PC-3 (cell line): ENCODE measurements at regions not wholly inside any gene's neighbourhood (a gene's known extent, or its start where the extent isn't known, plus 50 kb on each side); places are given as distances from the start of the nearest gene placed in this dataset.

Experiments used
- ATAC-seq: fragments of 200-7000 bp; cut with Tn5 transposase; 2 replicates; pipeline ENCODE4 v1.9.1; 2020; ENCODE audit warnings: mild to moderate bottlenecking, moderate library complexity
- BruUV-seq: library from RNA; stranded (reverse); fragments of 400-500 nt; replicated peaks from 2 replicates; lab custom pipeline; 2021; lab: Mats Ljungman, UMichigan
- CTCF ChIA-PET: fragments of 300-600 bp; sonication (Branson Sonifier 250); formaldehyde crosslinking; loops from one replicate; lab custom pipeline; 2022; ENCODE audit warnings: antibody characterized with exemption; lab: Charles Lee
- POLR2A ChIA-PET: fragments of 300-600 bp; sonication (Branson Sonifier 250); formaldehyde crosslinking; loops from one replicate; lab custom pipeline; 2022; ENCODE audit warnings: antibody characterized with exemption; ENCODE audit not compliant: unreplicated experiment; lab: Charles Lee
- DNase-seq: peaks from one replicate; pipeline ENCODE4 v3.0.0-alpha.2; 2015
- H2AFZ ChIP-seq: fragments of 300-600 bp; sonication (generic); 2 replicates; pipeline ENCODE4 v1.6.0; 2016; ENCODE audit warnings: antibody characterized with exemption, low read length
- H3F3A ChIP-seq: fragments of 300-600 bp; sonication (generic); one replicate; pipeline ENCODE4 v1.6.0; 2017; ENCODE audit warnings: antibody characterized with exemption, low read length, control low read depth, mild to moderate bottlenecking; ENCODE audit not compliant: unreplicated experiment
- H3K27ac ChIP-seq: fragments of 300-600 bp; sonication (generic); 2 replicates; pipeline ENCODE4 v1.5.1; 2016; ENCODE audit warnings: mild to moderate bottlenecking, low read length
- H3K27me3 ChIP-seq: fragments of 300-600 bp; sonication (generic); 2 replicates; pipeline ENCODE4 v1.6.1; 2016; ENCODE audit warnings: low read length, mixed read lengths
- H3K36me3 ChIP-seq: fragments of 300-600 bp; sonication (generic); 2 replicates; pipeline ENCODE4 v1.6.1; 2016; ENCODE audit warnings: low read depth, mixed run types, low read length, mixed read lengths
- H3K4me1 ChIP-seq: fragments of 300-600 bp; sonication (generic); 2 replicates; pipeline ENCODE4 v1.5.1; 2016; ENCODE audit warnings: low read length; ENCODE audit not compliant: insufficient read depth
- H3K4me2 ChIP-seq: fragments of 300-600 bp; sonication (generic); 2 replicates; pipeline ENCODE4 v1.6.0; 2016; ENCODE audit warnings: low read length
- H3K4me3 ChIP-seq: fragments of 300-600 bp; sonication (generic); 2 replicates; pipeline ENCODE4 v1.5.1; 2016; ENCODE audit warnings: mild to moderate bottlenecking, low read length, mixed read lengths
- H3K79me2 ChIP-seq: fragments of 300-600 bp; sonication (generic); 2 replicates; pipeline ENCODE4 v1.6.1; 2017; ENCODE audit warnings: low read length, mixed read lengths
- H3K9ac ChIP-seq: fragments of 300-600 bp; sonication (generic); 2 replicates; pipeline ENCODE4 v1.6.0; 2016; ENCODE audit warnings: mild to moderate bottlenecking, low read length
- H3K9me2 ChIP-seq: fragments of 300-600 bp; sonication (generic); replicated peaks from 2 replicates; pipeline ENCODE4 v1.6.1; 2016; ENCODE audit warnings: mixed run types, low read length, mixed read lengths
- H3K9me3 ChIP-seq: fragments of 300-600 bp; sonication (generic); 2 replicates; pipeline ENCODE4 v1.6.1; 2016; ENCODE audit warnings: low read length, mixed read lengths
- H4K20me1 ChIP-seq: fragments of 300-600 bp; sonication (generic); 2 replicates; pipeline ENCODE4 v1.6.1; 2016; ENCODE audit warnings: low read length, mixed read lengths
- CTCF ChIP-seq: fragments of 300-600 bp; sonication (generic); conservative IDR thresholded peaks from 2 replicates; pipeline ENCODE4 v1.5.1; 2017; ENCODE audit warnings: antibody characterized with exemption, low read depth, mild to moderate bottlenecking, low read length
- EZH2 ChIP-seq: fragments of 300-600 bp; sonication (generic); IDR thresholded peaks from one replicate; pipeline ENCODE4 v1.6.1; 2017; ENCODE audit warnings: antibody characterized with exemption, mild to moderate bottlenecking, low read length; ENCODE audit not compliant: unreplicated experiment
- EZH2phosphoT487 ChIP-seq: fragments of 300-600 bp; sonication (generic); IDR thresholded peaks from 2 replicates; pipeline ENCODE4 v1.6.1; 2018; ENCODE audit warnings: mild to moderate bottlenecking, antibody characterized with exemption, low read length, borderline replicate concordance
- intact Hi-C: fragments of 100-400 bp; cut with micrococcal nuclease; formaldehyde crosslinking; loops from 2 replicates; pipeline ENCODE4 v1.9.0; 2023

- H3K4me3 ChIP-seq, result no peak overlapping the region
- no peaks in the 10 kb centered on the region for H3K27me3 ChIP-seq
- no peak overlapping the region for H2AFZ ChIP-seq
- ATAC-seq, result no peak
- TF ChIP-seq EZH2phosphoT487, result no peak
- no peak for TF ChIP-seq CTCF
- no peak for TF ChIP-seq EZH2
- ChIA-PET CTCF (no interaction called here), POLR2A (no interaction called here)
- intact Hi-C loops, result no loop called here
- no TSS peak for BruUV-seq
- no peaks in the 10 kb centered on the region for H3K9me2 ChIP-seq
- H3K9ac ChIP-seq, result no peak overlapping the region
- no peaks in the 10 kb centered on the region for H3F3A ChIP-seq
- H3K4me1 ChIP-seq, result no peaks in the 10 kb centered on the region
- H3K9me3 ChIP-seq, result no peaks in the 10 kb centered on the region
- no peak for DNase-seq
- H4K20me1 ChIP-seq, result no peaks in the 10 kb centered on the region
- no peak overlapping the region for H3K27ac ChIP-seq
- no peaks in the 10 kb centered on the region for H3K36me3 ChIP-seq
- no peak overlapping the region for H3K4me2 ChIP-seq
- H3K79me2 ChIP-seq, result no peaks in the 10 kb centered on the region
These were observed 380.2 kb upstream of the SALL1 start for GRCh38 chr16:51531271-51531670.

DNA sequence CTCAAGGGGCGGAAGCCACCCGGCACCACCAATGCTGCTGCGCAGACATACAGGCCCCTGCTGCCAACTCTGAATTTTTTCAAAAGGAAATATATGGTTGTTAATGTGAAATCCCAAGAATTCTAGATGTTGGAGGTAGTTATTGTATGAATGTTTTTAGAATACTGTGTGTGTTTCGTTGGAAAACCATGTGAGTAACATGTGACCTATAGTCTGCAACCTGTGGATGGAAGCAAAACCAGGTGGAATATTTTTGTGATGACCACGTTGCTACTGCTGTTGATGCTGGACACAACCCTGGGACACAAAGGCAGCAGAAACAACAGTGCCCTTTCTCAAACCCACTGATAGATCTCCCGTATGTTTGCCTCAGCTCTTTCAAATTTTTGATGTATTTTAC is 376.3 kb upstream of the SALL1 start:
- Histone ChIP-seq H4K20me1 (no peaks in the 10 kb centered on the region), H3K79me2 (no peaks in the 10 kb centered on the region), H3K9me2 (no peaks in the 10 kb centered on the region), H3K4me1 (no peaks in the 10 kb centered on the region), H3K27ac (no peak overlapping the region), H3K36me3 (no peaks in the 10 kb centered on the region), H3K4me3 (no peak overlapping the region), H2AFZ (no peak overlapping the region), H3K27me3 (no peaks in the 10 kb centered on the region), H3F3A (no peaks in the 10 kb centered on the region), H3K9ac (no peak overlapping the region), H3K4me2 (no peak overlapping the region), H3K9me3 (no peaks in the 10 kb centered on the region)
- POLR2A ChIA-PET, result no interaction called here
- TF ChIP-seq CTCF, result no peak
- no peak for TF ChIP-seq EZH2phosphoT487
- TF ChIP-seq EZH2, result no peak
- no TSS peak for BruUV-seq
- intact Hi-C loops, result no loop called here
- CTCF ChIA-PET, result no interaction called here
- ATAC-seq (no peak), DNase-seq (no peak)

DNA sequence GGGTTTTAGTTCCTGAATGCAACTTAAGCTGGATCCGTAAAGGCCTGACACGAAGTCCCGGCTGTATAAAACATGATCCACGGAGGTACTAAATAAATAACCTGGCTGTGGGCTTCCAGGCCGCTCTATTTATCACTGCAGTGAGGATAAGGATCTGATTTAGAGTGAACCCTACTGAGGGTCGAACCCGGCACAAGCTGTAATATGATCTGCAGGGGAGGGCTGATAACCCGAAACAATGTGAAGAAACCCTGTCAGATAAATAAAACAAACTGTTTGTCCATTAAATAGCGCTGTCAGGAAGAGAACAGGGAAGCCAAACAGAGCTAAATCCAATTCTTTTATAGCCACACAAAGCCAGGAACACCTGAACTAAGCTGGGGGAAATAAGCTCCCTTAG is 375.6 kb upstream of the SALL1 start:
- Histone ChIP-seq H3K9ac (no peak overlapping the region), H3K27ac (no peak overlapping the region), H4K20me1 (no peaks in the 10 kb centered on the region), H3K36me3 (no peaks in the 10 kb centered on the region), H2AFZ (no peak overlapping the region), H3K9me2 (no peaks in the 10 kb centered on the region), H3K4me2 (no peak overlapping the region), H3K79me2 (no peaks in the 10 kb centered on the region), H3K4me3 (no peak overlapping the region), H3K27me3 (no peaks in the 10 kb centered on the region), H3F3A (no peaks in the 10 kb centered on the region), H3K4me1 (no peaks in the 10 kb centered on the region), H3K9me3 (no peaks in the 10 kb centered on the region)
- ChIA-PET CTCF (no interaction called here), POLR2A (no interaction called here)
- no peak for ATAC-seq
- intact Hi-C loops, result no loop called here
- no peak for DNase-seq
- BruUV-seq, result no TSS peak
- TF ChIP-seq EZH2phosphoT487, result no peak
- no peak for TF ChIP-seq CTCF
- no peak for TF ChIP-seq EZH2
